NAMALWA (cell line): ENCODE measurements at regions not wholly inside any gene's neighbourhood (a gene's known extent, or its start where the extent isn't known, plus 50 kb on each side); places are given as distances from the start of the nearest gene placed in this dataset.
"Not testable (repeated sequence)": the region's sequence is repeated elsewhere in the genome, so short reads cannot be mapped to it uniquely, and the experiment has no call there.

Experiments
- DNase-seq: peaks from one replicate; pipeline ENCODE4 v3.0.0-alpha.2; 2015; ENCODE audit warnings: low spot score

GRCh38 chr3:81910244-81910852, 148.9 kb upstream of the GBE1 start:
- DNase-seq = peak; percentile 61

DNA sequence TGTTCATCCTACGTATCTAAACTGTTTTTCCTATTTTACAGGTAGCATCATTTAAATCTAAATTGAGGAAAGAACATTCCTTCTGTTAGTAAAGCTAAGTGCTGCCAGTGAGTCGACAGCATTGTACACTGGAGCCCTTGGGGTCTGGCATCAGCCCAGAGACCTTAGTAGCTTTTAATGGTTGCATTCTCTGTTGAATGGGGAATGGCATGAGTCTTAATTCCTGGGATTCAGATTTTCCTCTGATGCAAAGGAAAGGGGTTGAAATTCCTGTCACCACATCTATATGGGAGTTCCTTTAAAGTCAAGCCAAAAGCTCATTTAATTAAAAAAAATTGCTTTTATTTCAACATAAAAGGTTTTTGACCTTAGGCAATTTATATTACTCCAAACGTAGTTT, 148.4 kb upstream of the GBE1 start:
- no peak for DNase-seq

- DNase-seq = no peak
These were observed 147.1 kb upstream of the GBE1 start for GRCh38 chr3:81908561-81908960.

GRCh38 chr3:81898336-81898735, 136.9 kb upstream of the GBE1 start:
- no peak for DNase-seq

DNA sequence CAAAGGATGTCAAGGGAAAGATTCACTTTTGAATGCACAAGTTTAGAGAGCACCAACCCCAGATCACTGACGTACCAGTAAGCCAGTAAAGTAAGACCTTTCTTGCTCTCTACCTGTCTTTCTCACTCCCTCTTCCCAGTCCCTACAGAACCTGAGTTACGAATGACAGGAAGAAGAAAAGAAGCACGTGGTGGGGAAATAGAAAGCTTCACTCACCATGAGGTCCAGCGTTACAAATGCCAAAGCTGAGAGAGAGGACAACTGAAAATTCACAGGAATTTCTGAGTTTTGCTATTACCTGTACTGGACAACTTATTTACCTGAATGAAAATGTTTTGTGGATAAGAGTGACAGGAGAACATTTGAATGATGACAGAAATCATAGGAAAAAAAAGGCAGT, 133.2 kb upstream of the GBE1 start:
- DNase-seq = no peak

- DNase-seq = no peak
These were observed 129.8 kb upstream of the GBE1 start for GRCh38 chr3:81891055-81891895.

GRCh38 chr3:81888914-81889557, 127.6 kb upstream of the GBE1 start:
- no peak for DNase-seq

DNA sequence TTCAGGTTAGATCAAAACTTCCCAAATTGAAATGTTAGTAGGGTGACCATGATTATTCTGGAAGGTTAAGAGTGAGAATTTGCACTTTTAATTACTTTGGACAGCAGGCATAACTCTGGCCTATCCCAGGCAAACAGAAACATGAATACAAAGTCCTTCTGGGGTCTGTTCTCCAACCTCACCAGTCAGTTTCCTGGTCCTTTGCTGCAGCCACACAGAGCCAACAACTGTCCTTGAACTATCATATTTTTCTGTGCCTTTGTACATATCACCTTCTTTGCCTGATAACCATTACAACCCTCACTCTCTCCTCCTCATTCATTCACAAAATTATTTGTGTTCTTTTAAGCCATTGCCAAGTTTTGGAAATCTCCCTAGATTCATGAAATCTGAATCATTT, 126.0 kb upstream of the GBE1 start:
- no peak for DNase-seq

DNA sequence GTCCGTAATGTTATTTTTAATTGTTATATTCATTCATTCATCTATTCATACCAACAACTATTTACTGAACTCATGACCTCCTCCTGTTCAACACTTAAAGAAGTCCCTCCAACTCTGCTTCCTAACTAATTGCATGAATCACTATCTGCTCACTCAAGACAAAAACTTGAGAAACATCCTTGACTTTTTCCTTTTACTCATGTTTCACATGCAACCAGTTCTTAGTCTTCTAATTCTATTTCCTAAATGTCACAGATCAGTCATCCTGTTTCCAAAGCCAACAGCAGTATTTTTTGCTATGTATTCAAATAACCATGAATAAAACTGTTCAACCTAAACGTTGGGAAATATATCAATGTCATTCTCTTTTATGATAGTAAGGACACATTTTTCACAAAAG, 124.6 kb upstream of the GBE1 start:
- DNase-seq = no peak

GRCh38 chr3:81884791-81885190, 123.3 kb upstream of the GBE1 start:
- no peak for DNase-seq

- no peak for DNase-seq
These were observed 115.4 kb upstream of the GBE1 start for GRCh38 chr3:81876826-81877225.

DNA sequence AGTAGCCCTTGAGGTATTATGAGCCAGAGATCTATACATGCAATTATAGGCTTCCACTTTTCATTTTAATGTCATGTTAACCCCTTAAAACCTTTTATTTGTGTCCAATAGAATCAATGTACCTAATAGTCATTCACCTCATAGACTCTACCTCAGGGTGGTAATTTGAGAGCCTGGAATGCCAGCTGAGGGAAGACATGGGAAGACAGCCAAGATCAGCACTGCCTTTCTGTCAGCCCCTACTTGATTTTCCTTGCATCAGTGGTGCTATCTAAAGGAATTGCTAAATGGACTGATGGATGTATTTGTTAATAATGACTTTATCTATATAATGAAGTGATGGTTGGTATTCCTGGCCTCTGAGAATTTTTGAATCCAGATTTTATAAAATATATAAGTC, 113.3 kb upstream of the GBE1 start:
- no peak for DNase-seq

GRCh38 chr3:81872566-81872965, 111.1 kb upstream of the GBE1 start:
- no peak for DNase-seq

DNA sequence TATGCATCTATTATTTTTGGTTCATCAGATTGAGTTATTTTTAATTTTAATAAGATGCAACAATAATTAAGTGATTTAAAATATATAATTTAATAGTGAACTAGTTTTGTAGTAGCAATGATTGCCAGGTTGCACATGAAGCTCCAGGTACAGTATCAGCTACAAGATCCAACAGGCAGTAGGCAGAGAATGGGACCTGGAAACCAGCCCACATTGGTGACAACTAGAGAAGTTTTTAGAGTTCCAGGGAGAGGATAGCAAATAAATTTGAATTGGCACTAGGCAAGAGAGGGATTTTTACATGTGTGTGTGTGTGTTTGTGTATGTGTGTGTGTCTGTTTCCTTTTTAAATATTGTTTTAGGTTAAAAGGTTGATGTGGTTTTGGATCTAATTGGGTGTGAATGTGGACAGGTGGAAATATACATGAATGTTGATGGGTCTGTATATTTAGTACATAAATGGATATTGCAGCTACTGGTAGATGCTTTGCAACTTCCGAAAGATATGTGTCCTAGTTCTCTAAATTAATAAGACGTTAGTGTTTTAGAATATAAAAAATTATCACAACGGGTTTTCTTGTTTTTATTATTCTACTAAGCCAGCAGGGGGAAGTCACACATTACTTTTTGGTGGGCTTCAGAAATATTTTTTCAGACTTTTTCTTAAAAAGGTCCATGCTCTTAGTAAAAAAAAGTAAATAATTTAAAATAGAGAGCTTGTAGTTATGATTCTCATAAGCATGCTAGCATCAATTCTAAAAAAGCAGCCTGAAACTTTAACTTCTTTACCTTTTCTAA, 110.1 kb upstream of the GBE1 start:
- DNase-seq = peak; percentile 1

DNA sequence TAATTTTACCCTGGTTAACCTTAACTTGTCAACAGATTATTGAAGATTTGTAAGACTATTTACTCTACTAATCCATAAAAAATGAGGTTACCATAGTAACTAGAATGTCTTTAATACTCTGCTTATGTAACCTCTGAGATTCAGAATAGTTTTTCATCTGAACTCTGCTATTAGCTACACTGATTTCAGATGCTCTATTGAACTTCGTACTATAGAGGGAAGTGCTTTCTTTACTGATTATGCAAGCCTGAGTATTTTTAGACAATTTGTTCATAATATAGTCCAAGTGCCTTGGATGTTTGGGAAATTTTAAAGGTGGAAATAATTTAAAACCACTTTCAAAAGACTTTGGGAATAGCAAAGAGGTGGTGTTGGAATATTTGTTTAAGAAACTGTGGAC, 107.9 kb upstream of the GBE1 start:
- DNase-seq = no peak

DNA sequence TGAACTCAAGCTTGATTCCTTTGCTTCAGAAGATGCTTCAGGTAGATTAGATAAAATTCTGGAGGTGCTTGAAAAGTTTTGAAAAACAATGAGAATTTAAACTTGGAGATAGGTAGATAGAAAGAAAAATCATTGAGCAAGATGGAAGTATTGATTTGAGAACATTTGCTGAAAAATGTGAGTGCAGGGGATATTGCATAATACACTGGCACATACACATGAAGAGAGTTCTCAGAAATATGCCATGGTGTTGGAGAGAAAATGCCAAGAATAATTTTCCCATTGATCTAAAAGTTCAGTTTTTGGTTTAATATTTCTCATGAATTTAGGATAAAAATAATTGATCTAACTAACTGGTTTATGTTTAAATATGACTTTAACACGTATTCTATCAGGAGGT, 107.2 kb upstream of the GBE1 start:
- no peak for DNase-seq

- DNase-seq = no peak
These were observed 106.4 kb upstream of the GBE1 start for GRCh38 chr3:81867875-81868274.

- not testable (repeated sequence) for DNase-seq
These were observed 103.7 kb upstream of the GBE1 start for GRCh38 chr3:81865164-81865563.

GRCh38 chr3:81864272-81864671, 102.8 kb upstream of the GBE1 start:
- DNase-seq = no peak

- no peak for DNase-seq
These were observed 102.3 kb upstream of the GBE1 start for GRCh38 chr3:81863756-81864155.

- no peak for DNase-seq
These were observed 100.1 kb upstream of the GBE1 start for GRCh38 chr3:81861593-81861992.

GRCh38 chr3:81859524-81859923, 98.1 kb upstream of the GBE1 start:
- DNase-seq = no peak

GRCh38 chr3:81853431-81853830, 92.0 kb upstream of the GBE1 start:
- no peak for DNase-seq
